K562 (cell line): ENCODE measurements at regions not wholly inside any gene's neighbourhood (a gene's known extent, or its start where the extent isn't known, plus 50 kb on each side); places are given as distances from the start of the nearest gene placed in this dataset.

ENCODE experiments used
- ATAC-seq: fragments of 200-7000 bp; cut with Tn5 transposase; 3 replicates; pipeline ENCODE4 v1.9.1; 2020; ENCODE audit warnings: moderate library complexity
- BruUV-seq: library from RNA; stranded (reverse); fragments of 400-500 nt; replicated peaks from 2 replicates; lab custom pipeline; 2021; lab: Mats Ljungman, UMichigan
- CTCF ChIA-PET: fragments of 300-600 bp; formaldehyde crosslinking; extraction: SDS; loops from one replicate; lab custom pipeline; 2021; ENCODE audit warnings: low intra/inter-chr PET ratio; lab: Yijun Ruan, JAX
- POLR2A ChIA-PET: fragments of 300-600, 350-650 bp; sonication (Branson Sonifier 250); formaldehyde crosslinking; extraction: SDS; loops from one replicate; lab custom pipeline; 2021; ENCODE audit warnings: antibody characterized with exemption, inconsistent platforms; lab: Yijun Ruan, JAX
- DNase-seq, 4 experiments: peaks; one replicate each; pipeline versions ENCODE4 v3.0.0 to v3.0.0-alpha.2; 2011 to 2018; ENCODE audit warnings: low spot score in 3 of 4, mixed read lengths in 3 of 4; ENCODE audit errors: extremely low read depth in 1 of 4
- FAIRE-seq: peaks from 2 replicates; lab custom pipeline; 2011; peaks lifted over from hg19 to GRCh38; lab: Jason Lieb, UNC
- H2AFZ ChIP-seq: 2 replicates; pipeline ENCODE4 v1.6.0; 2011; ENCODE audit warnings: low read depth, low read length, control low read depth, inconsistent platforms
- H3K27ac ChIP-seq: fragments of 200-600 bp; 3 replicates; pipeline ENCODE4 v1.8.0; 2011; ENCODE audit warnings: low read depth, mild to moderate bottlenecking, control low read depth, inconsistent platforms, low read length, moderate library complexity, mixed read lengths; ENCODE audit errors: extremely low read depth
- H3K27me3 ChIP-seq, 2 experiments: fragments of 300-600 bp in 1 of 2; 2 replicates in 1 of 2; 3 replicates in 1 of 2; pipeline versions ENCODE4 v1.6.0 to v1.8.0; 2011; ENCODE audit warnings: inconsistent platforms in 2 of 2, low read length in 2 of 2, mild to moderate bottlenecking in 1 of 2, mixed read lengths in 1 of 2, moderate library complexity in 1 of 2; ENCODE audit not compliant: control insufficient read depth in 2 of 2, insufficient read depth in 2 of 2
- H3K36me3 ChIP-seq: fragments of 300-600 bp; 3 replicates; pipeline ENCODE4 v1.8.0; 2011; ENCODE audit warnings: mild to moderate bottlenecking, low read length, inconsistent platforms; ENCODE audit not compliant: control insufficient read depth, insufficient read depth
- H3K4me1 ChIP-seq, 2 experiments: fragments of 200-600 bp in 1 of 2; replicated peaks in 1 of 2; 2 replicates in 1 of 2; 3 replicates in 1 of 2; pipeline versions ENCODE4 v1.5.1 to v1.8.0; 2011; ENCODE audit warnings: inconsistent platforms in 2 of 2, low read length in 2 of 2, mild to moderate bottlenecking in 1 of 2, mixed read lengths in 1 of 2, moderate library complexity in 1 of 2; ENCODE audit not compliant: control insufficient read depth in 2 of 2, insufficient read depth in 2 of 2
- H3K4me2 ChIP-seq: 2 replicates; pipeline ENCODE4 v1.6.1; 2011; ENCODE audit warnings: low read length, control low read depth, inconsistent platforms, mixed read lengths; ENCODE audit not compliant: insufficient read depth
- H3K4me3 ChIP-seq: fragments of 200-600 bp; sonication (generic), shearing (Covaris generic); 2 replicates; pipeline ENCODE4 v1.5.1; 2016; ENCODE audit warnings: control low read depth, inconsistent platforms
- H3K79me2 ChIP-seq: fragments of 200-600 bp; 3 replicates; pipeline ENCODE4 v1.8.0; 2011; ENCODE audit warnings: low read length, inconsistent platforms; ENCODE audit not compliant: control insufficient read depth, insufficient read depth
- H3K9ac ChIP-seq, 2 experiments: 2 replicates each; pipeline versions ENCODE4 v1.6.0 to v1.6.1; 2011; ENCODE audit warnings: low read depth in 2 of 2, low read length in 2 of 2, control low read depth in 1 of 2, inconsistent platforms in 1 of 2, mild to moderate bottlenecking in 1 of 2, mixed read lengths in 1 of 2; ENCODE audit not compliant: insufficient read depth in 1 of 2
- H3K9me1 ChIP-seq: one replicate; pipeline ENCODE4 v1.6.0; 2011; ENCODE audit warnings: inconsistent platforms, mild to moderate bottlenecking, low read length, moderate library complexity; ENCODE audit not compliant: control insufficient read depth, insufficient read depth
- H3K9me3 ChIP-seq: replicated peaks from 2 replicates; pipeline ENCODE4 v1.5.1; 2011; ENCODE audit warnings: low read depth, low read length, inconsistent platforms; ENCODE audit not compliant: control insufficient read depth, insufficient read depth
- H4K20me1 ChIP-seq: replicated peaks from 2 replicates; pipeline ENCODE4 v1.6.1; 2011; ENCODE audit warnings: low read length, inconsistent platforms, mixed read lengths; ENCODE audit not compliant: control insufficient read depth, insufficient read depth
- ETS2 ChIP-seq: IDR thresholded peaks from 2 replicates; pipeline ENCODE4 v1.6.1; 2016; ENCODE audit warnings: borderline replicate concordance, missing genetic modification characterization, mild to moderate bottlenecking, moderate library complexity, missing compliant biosample characterization; ENCODE audit not compliant: poor library complexity, severe bottlenecking
- HNRNPK ChIP-seq: fragments of 200-400 bp; formaldehyde crosslinking; IDR thresholded peaks from one replicate; pipeline ENCODE4 v1.6.1; 2018; ENCODE audit warnings: mild to moderate bottlenecking, low read depth, low read length; ENCODE audit not compliant: poor library complexity, severe bottlenecking
- JUNB ChIP-seq: fragments of 450-650 bp; formaldehyde crosslinking; conservative IDR thresholded peaks from 2 replicates; pipeline ENCODE4 v1.4.0; 2020; ENCODE audit warnings: mild to moderate bottlenecking
- NFXL1 ChIP-seq: fragments of 450-650 bp; formaldehyde crosslinking; IDR thresholded peaks from 2 replicates; pipeline ENCODE4 v1.4.0; 2021; ENCODE audit warnings: mild to moderate bottlenecking
- PHF8 ChIP-seq: fragments of 200-600 bp; sonication (generic); IDR thresholded peaks from 2 replicates; pipeline ENCODE4 v1.6.1; 2012; ENCODE audit warnings: mixed run types, mild to moderate bottlenecking, inconsistent platforms, low read length, moderate library complexity, borderline replicate concordance
- POU5F1 ChIP-seq: fragments of 150-350 bp; IDR thresholded peaks from 2 replicates; pipeline ENCODE4 v1.6.1; 2014; ENCODE audit warnings: borderline replicate concordance, low read length, low read depth, mild to moderate bottlenecking; ENCODE audit not compliant: partially characterized antibody
- RBFOX2 ChIP-seq: fragments of 200-400 bp; formaldehyde crosslinking; IDR thresholded peaks from 2 replicates; pipeline ENCODE4 v1.6.1; 2017; ENCODE audit warnings: low read depth, mild to moderate bottlenecking, low read length, moderate library complexity
- RHOXF2B ChIP-seq: fragments of 250-450 bp; sonication (Bioruptor Pico); conservative IDR thresholded peaks from 2 replicates; pipeline ENCODE4 v1.5.1; 2021
- STAT5B ChIP-seq: fragments of 250-450 bp; sonication (Bioruptor Pico); IDR thresholded peaks from 2 replicates; pipeline ENCODE4 v1.8.0; 2021; ENCODE audit warnings: mild to moderate bottlenecking, inconsistent platforms
- ZBTB7A ChIP-seq: IDR thresholded peaks from 2 replicates; pipeline ENCODE4 v1.6.1; 2011; ENCODE audit warnings: low read depth, mild to moderate bottlenecking, low read length, moderate library complexity, borderline replicate concordance; ENCODE audit not compliant: control insufficient read depth
- ZC3H8 ChIP-seq: fragments of 450-650 bp; IDR thresholded peaks from 2 replicates; pipeline ENCODE4 v1.6.1; 2017
- ZFPM2 ChIP-seq: fragments of 250-450 bp; sonication (Bioruptor Pico); IDR thresholded peaks from 2 replicates; pipeline ENCODE4 v1.5.1; 2022; ENCODE audit warnings: mild to moderate bottlenecking
- ZNF146 ChIP-seq: IDR thresholded peaks from one replicate; pipeline ENCODE4 v1.6.1; 2018; ENCODE audit warnings: missing compliant biosample characterization; ENCODE audit not compliant: unreplicated experiment
- WGBS: fragments of 100-300 bp; shearing (Covaris generic); methylation state at CpG from one replicate; pipeline ENCODE4 v1.1.6; 2016; ENCODE audit warnings: low coverage, mixed read lengths; ENCODE audit not compliant: insufficient coverage; ENCODE audit errors: missing lambda C conversion rate; 5-methylcytosine and 5-hydroxymethylcytosine counted together
- in situ Hi-C: fragments of 300-500 bp; cut with MboI; formaldehyde crosslinking; loops from 4 replicates; pipeline ENCODE4 v1.15.0; 2018; ENCODE audit warnings: inconsistent platforms, mixed read lengths
- intact Hi-C: fragments of 100-400 bp; cut with micrococcal nuclease; formaldehyde crosslinking; loops from 2 replicates; pipeline ENCODE4 v1.14.2; 2022
- TF ChIP-seq, protein P1 (sequence below): sonication (generic); formaldehyde crosslinking; IDR thresholded peaks from 2 replicates; pipeline ENCODE4 v1.8.0; 2022; ENCODE audit warnings: missing genetic modification reagents, mild to moderate bottlenecking, borderline replicate concordance
- TF ChIP-seq, protein P2 (sequence below): fragments of 450-650 bp; IDR thresholded peaks from 2 replicates; pipeline ENCODE4 v1.6.1; 2016; ENCODE audit warnings: mild to moderate bottlenecking
- TF ChIP-seq, protein P3 (sequence below): fragments of 450-650 bp; IDR thresholded peaks from 2 replicates; pipeline ENCODE4 v1.6.1; 2014; ENCODE audit warnings: low read depth, mild to moderate bottlenecking, moderate library complexity, borderline replicate concordance

DNA sequence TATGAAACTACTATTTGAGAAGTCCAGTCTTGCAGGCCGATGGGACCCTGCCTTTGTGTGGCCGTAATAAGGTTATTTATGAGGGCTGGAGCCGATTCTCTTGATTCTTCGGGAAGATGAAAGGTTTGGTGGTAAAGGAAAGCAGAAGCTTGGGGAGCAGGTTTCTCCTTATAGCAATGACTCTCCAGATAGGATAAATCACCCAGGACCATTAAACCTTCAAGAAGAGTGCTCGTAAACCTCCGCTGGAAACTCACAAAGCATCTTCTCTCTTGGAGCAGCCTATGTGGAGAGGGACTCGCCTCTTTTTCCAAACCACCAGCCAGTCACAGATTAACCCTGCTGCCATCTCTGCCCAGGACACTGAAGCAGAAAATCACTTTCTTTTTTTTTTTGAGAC, 69.6 kb upstream of the SALL4 start (continued):
- TF ChIP-seq, protein P1, sequence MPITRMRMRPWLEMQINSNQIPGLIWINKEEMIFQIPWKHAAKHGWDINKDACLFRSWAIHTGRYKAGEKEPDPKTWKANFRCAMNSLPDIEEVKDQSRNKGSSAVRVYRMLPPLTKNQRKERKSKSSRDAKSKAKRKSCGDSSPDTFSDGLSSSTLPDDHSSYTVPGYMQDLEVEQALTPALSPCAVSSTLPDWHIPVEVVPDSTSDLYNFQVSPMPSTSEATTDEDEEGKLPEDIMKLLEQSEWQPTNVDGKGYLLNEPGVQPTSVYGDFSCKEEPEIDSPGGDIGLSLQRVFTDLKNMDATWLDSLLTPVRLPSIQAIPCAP (CRISPR knock-in tag), result no peak
- TF ChIP-seq ZBTB7A, result no peak
- TF ChIP-seq, all 486 proteins: peak for 0

DNA sequence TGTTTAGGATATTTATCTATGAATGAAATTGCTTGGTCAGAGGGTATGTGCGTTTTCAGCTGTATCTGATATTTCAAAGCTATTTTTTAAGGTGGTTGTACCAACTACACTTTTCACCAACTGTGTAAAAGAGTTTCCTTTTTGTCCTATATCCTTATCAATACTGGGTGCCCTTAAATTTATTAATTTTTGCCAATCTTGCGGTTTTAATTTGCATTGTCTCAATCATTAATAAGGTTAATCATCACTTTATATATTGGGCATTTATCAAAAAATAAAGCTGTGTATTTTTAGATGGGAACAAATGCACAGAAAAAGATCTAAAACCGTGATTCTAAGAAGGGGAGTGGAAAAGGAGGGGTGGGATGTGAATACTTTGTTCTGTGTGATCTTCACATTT, 66.7 kb upstream of the SALL4 start:
- DNase-seq, result no peak

More for the DNA sequence above, 66.7 kb upstream of the SALL4 start:
- Histone ChIP-seq H3K4me2 (no peak overlapping the region), H3K9me1 (no peaks in the 10 kb centered on the region), H3K9me3 (no peaks in the 10 kb centered on the region), H3K4me3 (no peak overlapping the region), H3K36me3 (no peaks in the 10 kb centered on the region), H3K27me3 (peaks cover 13 to 33% of the 10 kb centered on the region in 2 experiments; a peak in 4 of 5 replicates), H4K20me1 (no peaks in the 10 kb centered on the region), H3K27ac (no peak overlapping the region), H3K79me2 (no peaks in the 10 kb centered on the region), H3K9ac (no peak overlapping the region), H3K4me1 (no peaks in the 10 kb centered on the region), H2AFZ (no peak overlapping the region)
- in situ Hi-C loops, result no loop called here
- intact Hi-C loops, result no loop called here
- POLR2A ChIA-PET, result interaction anchor here (0.7 kb wide), 1 partner anchor 79 kb away, joined by 3 read pairs; no protein-coding TSS in a partner anchor
- FAIRE-seq (no peak), ATAC-seq (no peak)
- CTCF ChIA-PET, result no interaction called here
- TF ChIP-seq JUNB (CRISPR knock-in tag) (no peak), POU5F1 (no peak), PHF8 (no peak), ETS2 (tag) (no peak), RHOXF2B (no peak), RBFOX2 (no peak), STAT5B (no peak), ZNF146 (no peak), HNRNPK (no peak), NFXL1 (CRISPR knock-in tag) (no peak), ZFPM2 (CRISPR knock-in tag) (no peak), ZC3H8 (no peak)
- TF ChIP-seq, protein P2, sequence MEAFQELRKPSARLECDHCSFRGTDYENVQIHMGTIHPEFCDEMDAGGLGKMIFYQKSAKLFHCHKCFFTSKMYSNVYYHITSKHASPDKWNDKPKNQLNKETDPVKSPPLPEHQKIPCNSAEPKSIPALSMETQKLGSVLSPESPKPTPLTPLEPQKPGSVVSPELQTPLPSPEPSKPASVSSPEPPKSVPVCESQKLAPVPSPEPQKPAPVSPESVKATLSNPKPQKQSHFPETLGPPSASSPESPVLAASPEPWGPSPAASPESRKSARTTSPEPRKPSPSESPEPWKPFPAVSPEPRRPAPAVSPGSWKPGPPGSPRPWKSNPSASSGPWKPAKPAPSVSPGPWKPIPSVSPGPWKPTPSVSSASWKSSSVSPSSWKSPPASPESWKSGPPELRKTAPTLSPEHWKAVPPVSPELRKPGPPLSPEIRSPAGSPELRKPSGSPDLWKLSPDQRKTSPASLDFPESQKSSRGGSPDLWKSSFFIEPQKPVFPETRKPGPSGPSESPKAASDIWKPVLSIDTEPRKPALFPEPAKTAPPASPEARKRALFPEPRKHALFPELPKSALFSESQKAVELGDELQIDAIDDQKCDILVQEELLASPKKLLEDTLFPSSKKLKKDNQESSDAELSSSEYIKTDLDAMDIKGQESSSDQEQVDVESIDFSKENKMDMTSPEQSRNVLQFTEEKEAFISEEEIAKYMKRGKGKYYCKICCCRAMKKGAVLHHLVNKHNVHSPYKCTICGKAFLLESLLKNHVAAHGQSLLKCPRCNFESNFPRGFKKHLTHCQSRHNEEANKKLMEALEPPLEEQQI, result no peak
- TF ChIP-seq, protein P3, sequence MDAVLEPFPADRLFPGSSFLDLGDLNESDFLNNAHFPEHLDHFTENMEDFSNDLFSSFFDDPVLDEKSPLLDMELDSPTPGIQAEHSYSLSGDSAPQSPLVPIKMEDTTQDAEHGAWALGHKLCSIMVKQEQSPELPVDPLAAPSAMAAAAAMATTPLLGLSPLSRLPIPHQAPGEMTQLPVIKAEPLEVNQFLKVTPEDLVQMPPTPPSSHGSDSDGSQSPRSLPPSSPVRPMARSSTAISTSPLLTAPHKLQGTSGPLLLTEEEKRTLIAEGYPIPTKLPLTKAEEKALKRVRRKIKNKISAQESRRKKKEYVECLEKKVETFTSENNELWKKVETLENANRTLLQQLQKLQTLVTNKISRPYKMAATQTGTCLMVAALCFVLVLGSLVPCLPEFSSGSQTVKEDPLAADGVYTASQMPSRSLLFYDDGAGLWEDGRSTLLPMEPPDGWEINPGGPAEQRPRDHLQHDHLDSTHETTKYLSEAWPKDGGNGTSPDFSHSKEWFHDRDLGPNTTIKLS, result no peak
- WGBS, result 0% methylated on average over 3 of the region's 3 CpGs
- no TSS peak for BruUV-seq
